Adrenal gland (tissue), 9 donors: ENCODE measurements at regions not wholly inside any gene's neighbourhood (a gene's known extent, or its start where the extent isn't known, plus 50 kb on each side); places are given as distances from the start of the nearest gene placed in this dataset.

Experiments used
- DNase-seq, 7 donors: peaks; one replicate each; pipeline ENCODE4 v3.0.0-alpha.2; 2019 to 2020
- H3K27ac ChIP-seq, 5 donors: fragments of 200-600 bp; sonication (generic) in 4 of 5; 1 replicate in 3 of 5; 2 replicates in 2 of 5; pipeline versions ENCODE4 v1.5.1 to v1.8.0; 2016 to 2020; ENCODE audit warnings: mild to moderate bottlenecking in 1 of 5
- H3K27me3 ChIP-seq: fragments of 200-600 bp; 2 replicates; pipeline ENCODE4 v1.8.0; 2021
- H3K36me3 ChIP-seq, 2 donors: fragments of 200-600 bp; replicated peaks in 1 of 2; 1 replicate in 1 of 2; 2 replicates in 1 of 2; pipeline versions ENCODE4 v1.5.1 to v1.8.0; 2018 to 2022
- H3K4me1 ChIP-seq, 2 donors: fragments of 200-600 bp; replicated peaks in 1 of 2; 1 replicate in 1 of 2; 2 replicates in 1 of 2; pipeline versions ENCODE4 v1.5.1 to v1.8.0; 2018 to 2021
- H3K4me3 ChIP-seq, 4 donors: fragments of 200-600 bp; sonication (generic) in 3 of 4; one replicate each; pipeline ENCODE4 v1.5.1; 2016 to 2018
- H3K9me3 ChIP-seq, 3 donors: fragments of 200-600 bp; sonication (generic) in 1 of 3; replicated peaks in 1 of 3; 1 replicate in 2 of 3; 2 replicates in 1 of 3; pipeline versions ENCODE4 v1.5.1 to v1.8.0; 2016 to 2021
- POLR2A ChIP-seq, 2 donors: fragments of 450-650 bp; IDR thresholded peaks; one replicate each; pipeline ENCODE4 v1.6.1; 2017; ENCODE audit warnings: antibody characterized with exemption in 2 of 2, mild to moderate bottlenecking in 2 of 2, moderate library complexity in 1 of 2
- WGBS, 4 donors: extraction: QIAGEN DNeasy Blood & Tissue Kit in 2 of 4; methylation state at CpG; one replicate each; pipeline versions ENCODE4 v1.1.5 to v1.1.7; 2013 to 2017; 5-methylcytosine and 5-hydroxymethylcytosine counted together
- intact Hi-C, 2 donors: fragments of 100-400 bp; cut with DNase I; formaldehyde crosslinking; loops; one replicate each; pipeline versions ENCODE4 v1.14.1 to v1.15.0; 2022 to 2023
- TF ChIP-seq, protein P1 (sequence below), 6 experiments: fragments of 450-650 bp in 4 of 6; fragments of 200-600 bp in 2 of 6; sonication (generic) in 1 of 6; IDR thresholded peaks; 1 replicate in 5 of 6; 2 replicates in 1 of 6; pipeline versions ENCODE4 v1.5.1 to v1.8.0; 2016 to 2021; ENCODE audit warnings: antibody characterized with exemption in 6 of 6, mild to moderate bottlenecking in 2 of 6, moderate library complexity in 1 of 6
- donor health status: healthy with polysubstance abuse.
- donor health status: Bipolar disorder and iron deficiency.
- donor health status: DM: yes; HTN: yes; CAD: no.
- donor health status: DM: no; HTN: no; CAD: no.
- donor health status: DM: no; HTN: no; CAD: no.

- TF ChIP-seq, protein P1, sequence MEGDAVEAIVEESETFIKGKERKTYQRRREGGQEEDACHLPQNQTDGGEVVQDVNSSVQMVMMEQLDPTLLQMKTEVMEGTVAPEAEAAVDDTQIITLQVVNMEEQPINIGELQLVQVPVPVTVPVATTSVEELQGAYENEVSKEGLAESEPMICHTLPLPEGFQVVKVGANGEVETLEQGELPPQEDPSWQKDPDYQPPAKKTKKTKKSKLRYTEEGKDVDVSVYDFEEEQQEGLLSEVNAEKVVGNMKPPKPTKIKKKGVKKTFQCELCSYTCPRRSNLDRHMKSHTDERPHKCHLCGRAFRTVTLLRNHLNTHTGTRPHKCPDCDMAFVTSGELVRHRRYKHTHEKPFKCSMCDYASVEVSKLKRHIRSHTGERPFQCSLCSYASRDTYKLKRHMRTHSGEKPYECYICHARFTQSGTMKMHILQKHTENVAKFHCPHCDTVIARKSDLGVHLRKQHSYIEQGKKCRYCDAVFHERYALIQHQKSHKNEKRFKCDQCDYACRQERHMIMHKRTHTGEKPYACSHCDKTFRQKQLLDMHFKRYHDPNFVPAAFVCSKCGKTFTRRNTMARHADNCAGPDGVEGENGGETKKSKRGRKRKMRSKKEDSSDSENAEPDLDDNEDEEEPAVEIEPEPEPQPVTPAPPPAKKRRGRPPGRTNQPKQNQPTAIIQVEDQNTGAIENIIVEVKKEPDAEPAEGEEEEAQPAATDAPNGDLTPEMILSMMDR (IDR thresholded peaks at IDR 0.05), result no peak
- TF ChIP-seq POLR2A (IDR thresholded peaks at IDR 0.05), result no peak
- Histone ChIP-seq H3K4me1 (no peaks in the 10 kb centered on the region), H3K27me3 (no peaks in the 10 kb centered on the region), H3K27ac (no peak overlapping the region), H3K4me3 (no peak overlapping the region), H3K9me3 (no peaks in the 10 kb centered on the region), H3K36me3 (no peaks in the 10 kb centered on the region)
- no peak for DNase-seq
- 87 to 93% (median 90%) methylated on average over 4 of the region's 4 CpGs for WGBS, 4 donors
- intact Hi-C loops, result no loop called here
Observed at GRCh38 chr21:16033193-16033592, 303.4 kb downstream of the USP25 start.

- intact Hi-C loops, result no loop called here
Observed at GRCh38 chr21:16034446-16035190, 304.8 kb downstream of the USP25 start.

DNA sequence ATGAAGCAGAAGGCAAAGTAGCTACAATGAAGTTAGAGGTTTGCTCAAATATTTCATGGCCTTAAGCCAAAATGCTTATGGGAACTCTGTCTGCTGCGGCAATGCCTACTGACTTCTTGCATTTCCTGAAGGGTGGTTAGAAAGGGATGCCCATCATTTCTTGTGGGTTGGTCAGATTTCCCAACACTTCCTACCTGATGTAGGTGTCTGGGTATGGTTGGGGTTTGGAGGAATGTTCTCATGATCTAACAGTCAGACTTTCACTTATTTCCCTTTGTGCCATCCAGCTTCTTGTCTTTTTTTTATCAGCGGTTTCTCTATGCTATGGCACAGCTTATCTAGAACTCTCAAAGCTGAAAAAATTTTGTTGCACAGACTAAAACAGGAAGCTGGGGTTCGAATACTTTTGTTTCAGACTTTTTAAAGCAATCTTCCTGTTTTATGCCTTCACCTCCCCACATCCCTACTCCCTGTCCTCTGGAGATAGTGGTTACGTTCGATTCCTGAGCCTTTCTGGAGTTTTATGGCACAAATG is 307.7 kb downstream of the USP25 start:
- Histone ChIP-seq H3K4me3 (no peak overlapping the region), H3K27ac (no peak overlapping the region), H3K36me3 (no peaks in the 10 kb centered on the region), H3K27me3 (no peaks in the 10 kb centered on the region), H3K4me1 (no peaks in the 10 kb centered on the region), H3K9me3 (no peaks in the 10 kb centered on the region)
- intact Hi-C loops, result no loop called here
- WGBS, 4 donors, result 63 to 72% (median 67%) methylated on average over 5 of the region's 5 CpGs
- TF ChIP-seq, protein P1 (IDR thresholded peaks at IDR 0.05), result no peak
- no peak for TF ChIP-seq POLR2A (IDR thresholded peaks at IDR 0.05)
- no peak for DNase-seq

More at GRCh38 chr21:16034446-16035190, 304.8 kb downstream of the USP25 start:
- H3K27me3 ChIP-seq, result no peaks in the 10 kb centered on the region
- H3K4me1 ChIP-seq, result no peaks in the 10 kb centered on the region
- no peak for TF ChIP-seq POLR2A (IDR thresholded peaks at IDR 0.05)
- TF ChIP-seq, protein P1 (IDR thresholded peaks at IDR 0.05), result no peak
- no peak overlapping the region for H3K27ac ChIP-seq
- no peak for DNase-seq
- H3K4me3 ChIP-seq, result no peak overlapping the region
- no peaks in the 10 kb centered on the region for H3K36me3 ChIP-seq
- no peaks in the 10 kb centered on the region for H3K9me3 ChIP-seq
- WGBS, 4 donors, result 0 to 76% (median 25%) methylated on average over 1 of the region's 1 CpG

DNA sequence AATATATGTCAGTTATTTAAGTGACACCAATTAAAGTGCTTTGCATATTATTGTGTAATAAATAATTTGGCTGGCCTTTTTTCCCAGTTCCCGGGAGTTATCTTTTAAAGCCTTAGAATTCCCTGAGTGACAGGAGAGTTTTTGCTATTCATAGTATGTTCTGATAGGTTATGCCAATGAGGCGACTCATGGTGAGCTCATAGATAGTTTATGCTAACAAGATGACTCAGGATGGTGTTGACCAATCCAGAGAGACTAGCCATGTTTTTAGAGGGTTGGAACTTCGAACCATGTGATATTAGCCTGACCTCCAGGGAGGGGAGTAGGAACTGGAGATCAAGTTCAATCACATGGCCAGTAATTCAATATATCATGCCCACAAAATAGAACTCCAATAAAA is 310.8 kb downstream of the USP25 start:
- H3K36me3 ChIP-seq, result no peaks in the 10 kb centered on the region
- no peak overlapping the region for H3K27ac ChIP-seq
- TF ChIP-seq, protein P1 (IDR thresholded peaks at IDR 0.05), result no peak
- TF ChIP-seq POLR2A (IDR thresholded peaks at IDR 0.05), result no peak
- intact Hi-C loops, result no loop called here
- no peaks in the 10 kb centered on the region for H3K27me3 ChIP-seq
- no peak overlapping the region for H3K4me3 ChIP-seq
- DNase-seq, result no peak
- 74 to 88% (median 82%) methylated on average over 3 of the region's 3 CpGs for WGBS, 4 donors
- H3K4me1 ChIP-seq, result no peaks in the 10 kb centered on the region
- no peaks in the 10 kb centered on the region for H3K9me3 ChIP-seq
